Neural progenitor cell (in vitro differentiated cells): ENCODE measurements at regions not wholly inside any gene's neighbourhood (a gene's known extent, or its start where the extent isn't known, plus 50 kb on each side); places are given as distances from the start of the nearest gene placed in this dataset.

Source experiments
- DNase-seq: peaks from one replicate; pipeline ENCODE4 v3.0.0-alpha.2; 2016; ENCODE audit warnings: low spot score
- H2AFZ ChIP-seq: fragments of 200-600 bp; sonication (generic); replicated peaks from 2 replicates; pipeline ENCODE4 v1.6.1; 2016; ENCODE audit warnings: antibody characterized with exemption
- H3F3A ChIP-seq: fragments of 200-600 bp; sonication (generic); 2 replicates; pipeline ENCODE4 v1.6.1; 2016; ENCODE audit warnings: antibody characterized with exemption, low read depth
- H3K27ac ChIP-seq: fragments of 200-600 bp; sonication (generic); 2 replicates; pipeline ENCODE4 v1.5.1; 2016; ENCODE audit warnings: mild to moderate bottlenecking
- H3K27me3 ChIP-seq: fragments of 200-600 bp; sonication (generic); 2 replicates; pipeline ENCODE4 v1.6.1; 2016; ENCODE audit warnings: mild to moderate bottlenecking, moderate library complexity
- H3K36me3 ChIP-seq: fragments of 200-600 bp; sonication (generic); 2 replicates; pipeline ENCODE4 v1.5.1; 2016
- H3K4me1 ChIP-seq: fragments of 200-600 bp; sonication (generic); 2 replicates; pipeline ENCODE4 v1.6.1; 2016; ENCODE audit warnings: mixed run types
- H3K4me2 ChIP-seq: fragments of 200-600 bp; sonication (generic); 2 replicates; pipeline ENCODE4 v1.6.1; 2016
- H3K4me3 ChIP-seq: fragments of 200-600 bp; sonication (generic); 2 replicates; pipeline ENCODE4 v1.5.1; 2016
- H3K79me2 ChIP-seq: fragments of 200-600 bp; sonication (generic); 2 replicates; pipeline ENCODE4 v1.6.1; 2016; ENCODE audit warnings: low read depth
- H3K9ac ChIP-seq: fragments of 200-600 bp; sonication (generic); 2 replicates; pipeline ENCODE4 v1.6.1; 2016
- H3K9me3 ChIP-seq: fragments of 200-600 bp; sonication (generic); 2 replicates; pipeline ENCODE4 v1.5.1; 2016; ENCODE audit warnings: low read depth
- H4K20me1 ChIP-seq: fragments of 200-600 bp; sonication (generic); 2 replicates; pipeline ENCODE4 v1.6.1; 2016; ENCODE audit warnings: low read depth
- H3K27ac Mint-ChIP-seq: 3 replicates; pipeline ENCODE4 v1.8.0; 2021; ENCODE audit warnings: mixed read lengths
- H3K27me3 Mint-ChIP-seq: 2 replicates; pipeline ENCODE4 v1.8.0; 2022; ENCODE audit warnings: low read depth, mild to moderate bottlenecking, inconsistent platforms, moderate library complexity, mixed read lengths; ENCODE audit not compliant: insufficient read depth
- H3K36me3 Mint-ChIP-seq: 3 replicates; pipeline ENCODE4 v1.8.0; 2021; ENCODE audit warnings: mixed read lengths
- H3K4me1 Mint-ChIP-seq: 3 replicates; pipeline ENCODE4 v1.8.0; 2021; ENCODE audit warnings: mixed read lengths
- H3K4me3 Mint-ChIP-seq: 3 replicates; pipeline ENCODE4 v1.8.0; 2021; ENCODE audit warnings: mild to moderate bottlenecking, moderate library complexity, mixed read lengths
- H3K9me3 Mint-ChIP-seq: 3 replicates; pipeline ENCODE4 v1.8.0; 2020; ENCODE audit warnings: mixed read lengths
- EZH2 ChIP-seq: fragments of 200-600 bp; sonication (generic); IDR thresholded peaks from 2 replicates; pipeline ENCODE4 v1.6.1; 2017; ENCODE audit warnings: antibody characterized with exemption, mild to moderate bottlenecking, moderate library complexity
- EZH2phosphoT487 ChIP-seq: fragments of 200-600 bp; sonication (generic); IDR thresholded peaks from 2 replicates; pipeline ENCODE4 v1.6.1; 2017; ENCODE audit warnings: antibody characterized with exemption
- TF ChIP-seq, protein P1 (sequence below): fragments of 200-600 bp; sonication (generic); IDR thresholded peaks from 2 replicates; pipeline ENCODE4 v1.5.1; 2017; ENCODE audit warnings: antibody characterized with exemption, mild to moderate bottlenecking

GRCh38 chr6:4591218-4591617, 185.0 kb upstream of the CDYL start:
- DNase-seq: no peak
- no peaks in the 10 kb centered on the region for H3K9me3 ChIP-seq
- H2AFZ ChIP-seq: no peak overlapping the region
- H3K27me3 Mint-ChIP-seq: peaks cover 3% of the 10 kb centered on the region
- no peak overlapping the region for H3K9ac ChIP-seq
- no peaks in the 10 kb centered on the region for H3K36me3 ChIP-seq
- no peak overlapping the region for H3K4me2 ChIP-seq
- H4K20me1 ChIP-seq: no peaks in the 10 kb centered on the region
- no peak overlapping the region for H3K4me3 Mint-ChIP-seq
- no peaks in the 10 kb centered on the region for H3K79me2 ChIP-seq
- H3K9me3 Mint-ChIP-seq: no peaks in the 10 kb centered on the region
- no peaks in the 10 kb centered on the region for H3K36me3 Mint-ChIP-seq
- H3K27me3 ChIP-seq: no peaks in the 10 kb centered on the region
- H3K4me3 ChIP-seq: no peak overlapping the region
- H3F3A ChIP-seq: no peaks in the 10 kb centered on the region
- H3K27ac ChIP-seq: no peak overlapping the region
- H3K4me1 ChIP-seq: no peaks in the 10 kb centered on the region
- H3K4me1 Mint-ChIP-seq: no peaks in the 10 kb centered on the region
- no peak overlapping the region for H3K27ac Mint-ChIP-seq
- TF ChIP-seq, protein P1, sequence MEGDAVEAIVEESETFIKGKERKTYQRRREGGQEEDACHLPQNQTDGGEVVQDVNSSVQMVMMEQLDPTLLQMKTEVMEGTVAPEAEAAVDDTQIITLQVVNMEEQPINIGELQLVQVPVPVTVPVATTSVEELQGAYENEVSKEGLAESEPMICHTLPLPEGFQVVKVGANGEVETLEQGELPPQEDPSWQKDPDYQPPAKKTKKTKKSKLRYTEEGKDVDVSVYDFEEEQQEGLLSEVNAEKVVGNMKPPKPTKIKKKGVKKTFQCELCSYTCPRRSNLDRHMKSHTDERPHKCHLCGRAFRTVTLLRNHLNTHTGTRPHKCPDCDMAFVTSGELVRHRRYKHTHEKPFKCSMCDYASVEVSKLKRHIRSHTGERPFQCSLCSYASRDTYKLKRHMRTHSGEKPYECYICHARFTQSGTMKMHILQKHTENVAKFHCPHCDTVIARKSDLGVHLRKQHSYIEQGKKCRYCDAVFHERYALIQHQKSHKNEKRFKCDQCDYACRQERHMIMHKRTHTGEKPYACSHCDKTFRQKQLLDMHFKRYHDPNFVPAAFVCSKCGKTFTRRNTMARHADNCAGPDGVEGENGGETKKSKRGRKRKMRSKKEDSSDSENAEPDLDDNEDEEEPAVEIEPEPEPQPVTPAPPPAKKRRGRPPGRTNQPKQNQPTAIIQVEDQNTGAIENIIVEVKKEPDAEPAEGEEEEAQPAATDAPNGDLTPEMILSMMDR: no peak
- TF ChIP-seq EZH2 (no peak), EZH2phosphoT487 (no peak)

GRCh38 chr6:4589295-4589694, 186.9 kb upstream of the CDYL start:
- no peaks in the 10 kb centered on the region for H3K36me3 ChIP-seq
- no peaks in the 10 kb centered on the region for H3K36me3 Mint-ChIP-seq
- no peaks in the 10 kb centered on the region for H3K27me3 ChIP-seq
- no peak overlapping the region for H3K27ac Mint-ChIP-seq
- H3K4me3 Mint-ChIP-seq: no peak overlapping the region
- no peak overlapping the region for H3K9ac ChIP-seq
- TF ChIP-seq, protein P1: no peak
- TF ChIP-seq EZH2 (no peak), EZH2phosphoT487 (no peak)
- H3F3A ChIP-seq: no peaks in the 10 kb centered on the region
- H2AFZ ChIP-seq: no peak overlapping the region
- peaks cover 8% of the 10 kb centered on the region for H3K27me3 Mint-ChIP-seq
- no peaks in the 10 kb centered on the region for H3K79me2 ChIP-seq
- no peak overlapping the region for H3K4me3 ChIP-seq
- H3K27ac ChIP-seq: no peak overlapping the region
- H3K4me1 ChIP-seq: no peaks in the 10 kb centered on the region
- no peak for DNase-seq
- H3K9me3 Mint-ChIP-seq: no peaks in the 10 kb centered on the region
- no peaks in the 10 kb centered on the region for H3K4me1 Mint-ChIP-seq
- H3K9me3 ChIP-seq: no peaks in the 10 kb centered on the region
- H4K20me1 ChIP-seq: no peaks in the 10 kb centered on the region
- H3K4me2 ChIP-seq: no peak overlapping the region

- Histone ChIP-seq H3K79me2 (no peaks in the 10 kb centered on the region), H2AFZ (no peak overlapping the region), H3K27ac (no peak overlapping the region), H4K20me1 (no peaks in the 10 kb centered on the region), H3K9ac (no peak overlapping the region), H3K4me1 (no peaks in the 10 kb centered on the region), H3K9me3 (no peaks in the 10 kb centered on the region), H3K4me3 (no peak overlapping the region), H3F3A (no peaks in the 10 kb centered on the region), H3K36me3 (no peaks in the 10 kb centered on the region), H3K27me3 (no peaks in the 10 kb centered on the region), H3K4me2 (no peak overlapping the region)
- H3K4me1 Mint-ChIP-seq: no peaks in the 10 kb centered on the region
- peaks cover 8% of the 10 kb centered on the region for H3K27me3 Mint-ChIP-seq
- no peaks in the 10 kb centered on the region for H3K36me3 Mint-ChIP-seq
- no peak for DNase-seq
- no peaks in the 10 kb centered on the region for H3K9me3 Mint-ChIP-seq
- H3K27ac Mint-ChIP-seq: no peak overlapping the region
- H3K4me3 Mint-ChIP-seq: no peak overlapping the region
- TF ChIP-seq EZH2 (no peak), EZH2phosphoT487 (no peak)
- TF ChIP-seq, protein P1: no peak
Observed at GRCh38 chr6:4588581-4588980, 187.6 kb upstream of the CDYL start.

DNA sequence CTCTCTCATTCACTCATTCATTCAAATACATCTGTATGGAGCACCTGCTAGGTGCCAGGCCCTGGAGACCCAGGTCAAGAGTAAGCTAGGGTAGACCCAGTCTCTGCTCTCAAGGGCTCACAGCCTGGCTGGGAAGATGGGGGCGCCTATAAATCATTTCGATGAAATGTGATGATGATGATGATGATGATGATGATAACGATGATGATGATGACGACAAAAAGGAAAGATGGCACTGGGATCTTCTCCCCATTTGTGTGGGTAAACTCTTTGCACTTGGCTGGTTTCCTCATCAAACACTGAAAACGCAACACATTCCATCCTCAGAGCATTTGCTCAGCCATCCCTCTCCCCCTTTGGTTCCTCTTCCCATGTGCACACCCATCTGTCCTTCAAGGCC, 188.0 kb upstream of the CDYL start:
- TF ChIP-seq EZH2phosphoT487 (no peak), EZH2 (no peak)
- TF ChIP-seq, protein P1: no peak
- Histone ChIP-seq H3F3A (no peaks in the 10 kb centered on the region), H3K4me3 (no peak overlapping the region), H3K9me3 (no peaks in the 10 kb centered on the region), H4K20me1 (no peaks in the 10 kb centered on the region), H3K4me1 (no peaks in the 10 kb centered on the region), H3K27me3 (no peaks in the 10 kb centered on the region), H3K4me2 (no peak overlapping the region), H3K79me2 (no peaks in the 10 kb centered on the region), H2AFZ (no peak overlapping the region), H3K36me3 (no peaks in the 10 kb centered on the region), H3K27ac (no peak overlapping the region), H3K9ac (no peak overlapping the region)
- no peak for DNase-seq
- no peak overlapping the region for H3K27ac Mint-ChIP-seq
- H3K36me3 Mint-ChIP-seq: no peaks in the 10 kb centered on the region
- H3K4me1 Mint-ChIP-seq: no peaks in the 10 kb centered on the region
- no peak overlapping the region for H3K4me3 Mint-ChIP-seq
- no peaks in the 10 kb centered on the region for H3K9me3 Mint-ChIP-seq
- peaks cover 8% of the 10 kb centered on the region for H3K27me3 Mint-ChIP-seq
